Upper lobe of left lung (tissue), 6 donors: ENCODE measurements at regions not wholly inside any gene's neighbourhood (a gene's known extent, or its start where the extent isn't known, plus 50 kb on each side); places are given as distances from the start of the nearest gene placed in this dataset.

ENCODE experiments used
- ATAC-seq, 2 donors: fragments of 200-7000 bp; cut with Tn5 transposase; one replicate each; pipeline ENCODE4 v1.9.1; 2022; ENCODE audit warnings: mild to moderate bottlenecking in 2 of 2, moderate library complexity in 2 of 2; ENCODE audit not compliant: low FRiP score in 2 of 2
- DNase-seq, 2 donors: peaks; one replicate each; pipeline ENCODE4 v3.0.0-alpha.2; 2019 to 2020
- H3K27ac ChIP-seq, 4 donors: fragments of 200-600 bp; sonication (generic); one replicate each; pipeline ENCODE4 v1.5.1; 2016 to 2019
- H3K27me3 ChIP-seq, 4 donors: fragments of 200-600 bp; sonication (generic); one replicate each; pipeline ENCODE4 v1.5.1; 2017 to 2019
- H3K36me3 ChIP-seq, 4 donors: fragments of 200-600 bp; sonication (generic); one replicate each; pipeline ENCODE4 v1.5.1; 2016 to 2019
- H3K4me1 ChIP-seq, 4 donors: fragments of 200-600 bp; sonication (generic); one replicate each; pipeline ENCODE4 v1.5.1; 2018 to 2019
- H3K4me3 ChIP-seq, 4 donors: fragments of 200-600 bp; sonication (generic); one replicate each; pipeline ENCODE4 v1.5.1; 2017 to 2019; ENCODE audit warnings: mild to moderate bottlenecking in 2 of 4, moderate library complexity in 1 of 4
- H3K9me3 ChIP-seq, 4 donors: fragments of 200-600 bp; sonication (generic); one replicate each; pipeline ENCODE4 v1.5.1; 2018 to 2019
- EP300 ChIP-seq, 4 donors: sonication (generic); formaldehyde crosslinking; IDR thresholded peaks; one replicate each; pipeline ENCODE4 v1.5.1; 2017; ENCODE audit warnings: antibody characterized with exemption in 4 of 4, control low read depth in 2 of 4
- POLR2A ChIP-seq, 4 donors: fragments of 450-650 bp; IDR thresholded peaks; one replicate each; pipeline ENCODE4 v1.5.1; 2016 to 2017; ENCODE audit warnings: antibody characterized with exemption in 4 of 4, mild to moderate bottlenecking in 2 of 4
- POLR2AphosphoS5 ChIP-seq, 2 donors: sonication (generic); formaldehyde crosslinking; IDR thresholded peaks; one replicate each; pipeline ENCODE4 v1.5.1; 2017; ENCODE audit warnings: antibody characterized with exemption in 2 of 2
- whole genome bisulfite sequencing, 2 donors: methylation state at CpG; one replicate each; pipeline ENCODE4 v1.1.5; 2017 to 2018; 5-methylcytosine and 5-hydroxymethylcytosine counted together
- TF ChIP-seq, protein P1 (sequence below), 6 experiments: fragments of 450-650 bp in 4 of 6; fragments of 200-600 bp in 2 of 6; sonication (generic) in 2 of 6; IDR thresholded peaks; one replicate each; pipeline ENCODE4 v1.5.1; 2016 to 2019; ENCODE audit warnings: antibody characterized with exemption in 6 of 6
- donor health status: DM: no; HTN: no; CAD: no; lungs with moderate emphysema.
- donor health status: DM: no; HTN: yes; CAD: no; lungs with severe emphysema.

DNA sequence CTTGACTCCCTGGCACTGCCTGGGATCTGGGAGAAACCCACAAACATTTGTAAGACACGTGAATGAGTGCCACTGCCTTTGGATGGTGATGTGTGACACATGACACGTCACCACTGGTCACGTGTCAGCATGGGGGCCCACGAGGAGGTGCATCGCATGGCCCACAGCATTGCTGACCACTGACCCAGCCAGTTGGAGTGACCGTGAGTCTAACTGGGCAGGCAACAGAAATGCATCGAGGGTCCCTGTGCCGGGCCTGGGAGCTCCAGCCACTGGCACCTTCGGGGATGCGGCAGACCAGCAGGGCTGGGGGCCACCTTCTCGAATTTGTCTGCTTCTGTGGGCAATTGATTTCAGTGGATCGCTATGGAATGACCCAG lies 121.9 kb upstream of the HDAC4 start:
- ATAC-seq (no peak), DNase-seq (no peak)
- H3K27ac ChIP-seq: no peak overlapping the region
- H3K27me3 ChIP-seq: no peaks in the 10 kb centered on the region
- WGBS, 2 donors: 84 to 86% methylated on average over 7 to 12 of the region's 12 CpGs
- no peaks in the 10 kb centered on the region for H3K36me3 ChIP-seq
- H3K9me3 ChIP-seq: no peaks in the 10 kb centered on the region
- H3K4me1 ChIP-seq: no peaks in the 10 kb centered on the region
- TF ChIP-seq, protein P1, sequence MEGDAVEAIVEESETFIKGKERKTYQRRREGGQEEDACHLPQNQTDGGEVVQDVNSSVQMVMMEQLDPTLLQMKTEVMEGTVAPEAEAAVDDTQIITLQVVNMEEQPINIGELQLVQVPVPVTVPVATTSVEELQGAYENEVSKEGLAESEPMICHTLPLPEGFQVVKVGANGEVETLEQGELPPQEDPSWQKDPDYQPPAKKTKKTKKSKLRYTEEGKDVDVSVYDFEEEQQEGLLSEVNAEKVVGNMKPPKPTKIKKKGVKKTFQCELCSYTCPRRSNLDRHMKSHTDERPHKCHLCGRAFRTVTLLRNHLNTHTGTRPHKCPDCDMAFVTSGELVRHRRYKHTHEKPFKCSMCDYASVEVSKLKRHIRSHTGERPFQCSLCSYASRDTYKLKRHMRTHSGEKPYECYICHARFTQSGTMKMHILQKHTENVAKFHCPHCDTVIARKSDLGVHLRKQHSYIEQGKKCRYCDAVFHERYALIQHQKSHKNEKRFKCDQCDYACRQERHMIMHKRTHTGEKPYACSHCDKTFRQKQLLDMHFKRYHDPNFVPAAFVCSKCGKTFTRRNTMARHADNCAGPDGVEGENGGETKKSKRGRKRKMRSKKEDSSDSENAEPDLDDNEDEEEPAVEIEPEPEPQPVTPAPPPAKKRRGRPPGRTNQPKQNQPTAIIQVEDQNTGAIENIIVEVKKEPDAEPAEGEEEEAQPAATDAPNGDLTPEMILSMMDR (IDR thresholded peaks at IDR 0.05): no peak
- TF ChIP-seq EP300 (IDR thresholded peaks at IDR 0.05) (no peak), POLR2A (IDR thresholded peaks at IDR 0.05) (no peak), POLR2AphosphoS5 (IDR thresholded peaks at IDR 0.05) (no peak)
- H3K4me3 ChIP-seq: no peak overlapping the region

- H3K9me3 ChIP-seq: no peaks in the 10 kb centered on the region
- no peak overlapping the region for H3K4me3 ChIP-seq
- WGBS, 2 donors: 76 to 85% methylated on average over 15 of the region's 15 CpGs
- H3K4me1 ChIP-seq: no peaks in the 10 kb centered on the region
- DNase-seq: peak in 1 of 2 donors; percentile 37
- ATAC-seq: no peak
- no peaks in the 10 kb centered on the region for H3K27me3 ChIP-seq
- no peaks in the 10 kb centered on the region for H3K36me3 ChIP-seq
- no peak overlapping the region for H3K27ac ChIP-seq
- TF ChIP-seq POLR2AphosphoS5 (IDR thresholded peaks at IDR 0.05): no peak
- no peak for TF ChIP-seq EP300 (IDR thresholded peaks at IDR 0.05)
- TF ChIP-seq POLR2A (IDR thresholded peaks at IDR 0.05): no peak
- TF ChIP-seq, protein P1 (IDR thresholded peaks at IDR 0.05): no peak
Measured at GRCh38 chr2:239522002-239522739, 121.4 kb upstream of the HDAC4 start.

GRCh38 chr2:239521518-239521815 lies 120.6 kb upstream of the HDAC4 start:
- no peak overlapping the region for H3K27ac ChIP-seq
- ATAC-seq (no peak), DNase-seq (no peak)
- TF ChIP-seq POLR2AphosphoS5 (IDR thresholded peaks at IDR 0.05) (no peak), EP300 (IDR thresholded peaks at IDR 0.05) (no peak), POLR2A (IDR thresholded peaks at IDR 0.05) (no peak)
- TF ChIP-seq, protein P1 (IDR thresholded peaks at IDR 0.05): no peak
- no peak overlapping the region for H3K4me3 ChIP-seq
- no peaks in the 10 kb centered on the region for H3K4me1 ChIP-seq
- no peaks in the 10 kb centered on the region for H3K27me3 ChIP-seq
- no peaks in the 10 kb centered on the region for H3K9me3 ChIP-seq
- 96 to 100% methylated on average over 2 to 6 of the region's 6 CpGs for WGBS, 2 donors
- H3K36me3 ChIP-seq: no peaks in the 10 kb centered on the region

GRCh38 chr2:239520811-239521517 lies 120.1 kb upstream of the HDAC4 start:
- 93 to 94% methylated on average over 18 to 29 of the region's 29 CpGs for WGBS, 2 donors
- TF ChIP-seq EP300 (IDR thresholded peaks at IDR 0.05) (no peak), POLR2A (IDR thresholded peaks at IDR 0.05) (no peak), POLR2AphosphoS5 (IDR thresholded peaks at IDR 0.05) (no peak)
- TF ChIP-seq, protein P1 (IDR thresholded peaks at IDR 0.05): no peak
- no peak overlapping the region for H3K27ac ChIP-seq
- ATAC-seq (no peak), DNase-seq (peak in 1 of 2 donors; percentile 77)
- no peak overlapping the region for H3K4me3 ChIP-seq
- H3K4me1 ChIP-seq: no peaks in the 10 kb centered on the region
- no peaks in the 10 kb centered on the region for H3K27me3 ChIP-seq
- no peaks in the 10 kb centered on the region for H3K9me3 ChIP-seq
- no peaks in the 10 kb centered on the region for H3K36me3 ChIP-seq
